NOMO-1 treated with dmso at 0.1 percent for 144 hours (cell line): ENCODE measurements at regions not wholly inside any gene's neighbourhood (a gene's known extent, or its start where the extent isn't known, plus 50 kb on each side); places are given as distances from the start of the nearest gene placed in this dataset.

Experiments
- DNase-seq: peaks from one replicate; lab custom pipeline; 2025; ENCODE audit not compliant: unreplicated experiment; lab: John Stamatoyannopoulos, UW

- DNase-seq = no peak
Observed at GRCh38 chr18:68532328-68532885, 182.5 kb downstream of the TMX3 start.

GRCh38 chr18:68525091-68525490 is 189.8 kb downstream of the TMX3 start:
- DNase-seq = no peak

- no peak for DNase-seq
Observed at GRCh38 chr18:68520406-68521075, 194.4 kb downstream of the TMX3 start.

GRCh38 chr18:68519336-68519735 is 195.6 kb downstream of the TMX3 start:
- no peak for DNase-seq

GRCh38 chr18:68509902-68510301 is 205.0 kb downstream of the TMX3 start:
- no peak for DNase-seq

- DNase-seq = no peak
Observed at GRCh38 chr18:68507781-68508180, 207.1 kb downstream of the TMX3 start.

DNA sequence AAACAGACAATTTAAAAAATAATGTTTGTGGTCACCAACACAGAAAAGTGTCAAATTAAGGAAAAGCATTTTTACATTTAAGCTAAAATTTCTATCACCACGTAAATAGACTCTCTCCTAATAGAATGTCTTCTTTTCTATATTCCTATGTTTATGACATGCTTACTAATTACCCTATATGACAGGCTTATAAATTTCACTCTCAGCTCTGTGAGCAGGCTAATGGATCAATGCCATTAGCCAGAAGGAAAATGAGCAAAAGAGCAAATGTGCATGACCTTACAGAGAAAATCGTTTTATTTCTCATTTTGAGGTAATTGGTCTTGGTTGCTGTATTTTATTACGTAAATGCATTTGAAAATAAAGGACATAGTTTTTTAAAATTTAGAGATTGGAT is 209.7 kb downstream of the TMX3 start:
- no peak for DNase-seq

GRCh38 chr18:68504441-68505177 is 210.3 kb downstream of the TMX3 start:
- DNase-seq = no peak

GRCh38 chr18:68500556-68500955 is 214.4 kb downstream of the TMX3 start:
- no peak for DNase-seq

GRCh38 chr18:68499141-68499540 is 215.8 kb downstream of the TMX3 start:
- no peak for DNase-seq

DNA sequence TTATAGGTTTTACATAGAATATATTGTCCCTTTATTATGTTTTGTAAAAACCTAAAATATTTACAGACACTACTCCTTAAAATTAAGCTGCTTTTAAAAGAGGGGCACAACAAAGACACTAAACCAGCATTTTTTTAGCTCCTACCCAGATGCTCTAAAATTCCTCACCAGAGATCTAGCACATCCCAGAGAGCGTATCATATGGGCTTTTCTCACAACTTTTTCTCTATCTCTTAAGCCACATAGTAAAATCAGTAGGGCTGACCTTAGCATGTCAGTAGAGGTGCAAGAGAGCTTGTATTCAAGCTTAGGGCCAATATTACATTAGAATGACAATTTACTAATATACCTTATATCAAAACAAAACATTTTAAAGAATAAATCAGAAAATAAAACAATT is 216.3 kb downstream of the TMX3 start:
- DNase-seq = no peak

GRCh38 chr18:68498185-68498584 is 216.7 kb downstream of the TMX3 start:
- no peak for DNase-seq

DNA sequence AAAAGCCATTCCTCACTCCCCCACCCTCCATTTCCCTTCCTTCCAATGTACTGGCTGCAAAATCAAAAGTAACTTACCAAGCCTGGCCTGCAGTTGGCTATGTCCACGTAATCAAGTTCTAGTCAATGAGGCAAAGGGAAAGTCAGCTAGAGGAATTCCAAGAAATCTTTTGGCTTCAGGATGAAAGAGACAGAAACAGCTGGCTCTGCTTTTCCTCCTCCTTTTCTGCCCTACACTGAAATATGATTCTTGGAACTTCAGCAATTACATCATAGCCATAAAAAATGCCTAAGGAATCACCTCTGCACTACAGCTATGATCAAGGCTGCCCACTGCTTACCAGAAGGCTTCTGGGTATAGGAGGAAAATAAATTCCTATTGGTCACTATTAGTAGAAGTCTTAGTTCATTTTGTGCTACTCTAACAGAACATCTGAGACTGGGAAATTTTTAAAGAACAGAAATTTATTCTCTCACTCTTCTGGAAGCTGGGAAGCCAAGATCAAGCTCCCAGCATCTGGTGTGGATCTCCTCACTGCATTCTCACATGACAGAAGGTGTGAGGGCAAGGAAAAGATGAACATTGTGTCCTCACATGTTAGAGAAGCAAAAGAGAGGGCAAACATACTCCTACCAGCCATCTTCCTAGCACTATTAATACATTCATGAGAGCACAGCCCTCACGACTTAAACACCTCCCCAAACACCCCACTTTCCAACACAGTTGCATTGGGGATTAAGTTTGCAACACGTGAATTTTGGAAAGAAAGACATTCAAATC is 219.9 kb downstream of the TMX3 start:
- no peak for DNase-seq

- no peak for DNase-seq
Observed at GRCh38 chr18:68489013-68489792, 225.7 kb downstream of the TMX3 start.

DNA sequence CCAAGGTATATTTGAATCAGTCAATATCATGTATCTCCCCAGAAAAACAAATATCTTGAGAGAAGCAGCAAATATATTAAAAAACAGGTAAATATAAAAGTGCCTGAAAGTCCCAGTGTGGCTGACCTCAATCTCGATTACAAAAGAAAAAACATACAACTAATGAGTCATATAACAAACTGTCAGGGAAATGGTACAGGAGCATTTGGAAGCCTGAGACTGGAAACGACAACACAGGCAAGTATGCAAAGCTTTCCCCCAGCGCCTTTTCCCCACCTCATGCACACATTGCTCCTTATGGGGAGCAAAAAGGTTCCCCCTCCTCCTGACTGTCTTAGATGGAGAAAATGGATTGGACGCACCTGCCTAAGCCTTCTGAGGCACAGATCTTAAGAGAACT is 230.7 kb downstream of the TMX3 start:
- no peak for DNase-seq

GRCh38 chr18:68482815-68483214 is 232.1 kb downstream of the TMX3 start:
- DNase-seq = no peak

DNA sequence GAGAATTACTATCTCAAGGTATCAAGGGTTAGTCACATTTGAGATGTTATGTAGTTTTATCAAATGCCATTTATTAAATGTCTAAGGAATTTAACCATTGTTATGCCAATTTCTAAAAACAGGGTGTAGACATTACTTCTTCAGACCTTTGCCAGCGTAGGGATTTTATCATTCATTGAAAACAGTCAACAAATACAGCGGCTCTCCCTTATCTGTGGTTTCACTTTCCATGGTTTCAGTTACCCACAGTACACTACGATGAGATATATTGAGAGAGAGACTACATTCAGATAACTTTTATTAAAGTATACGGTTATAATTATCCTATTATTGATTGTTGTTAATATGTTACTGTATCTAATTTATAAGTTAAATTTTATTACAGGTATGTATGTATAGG is 234.7 kb downstream of the TMX3 start:
- DNase-seq = no peak

GRCh38 chr18:68478246-68478645 is 236.7 kb downstream of the TMX3 start:
- DNase-seq = no peak

GRCh38 chr18:68475883-68476282 is 239.0 kb downstream of the TMX3 start:
- DNase-seq = no peak

DNA sequence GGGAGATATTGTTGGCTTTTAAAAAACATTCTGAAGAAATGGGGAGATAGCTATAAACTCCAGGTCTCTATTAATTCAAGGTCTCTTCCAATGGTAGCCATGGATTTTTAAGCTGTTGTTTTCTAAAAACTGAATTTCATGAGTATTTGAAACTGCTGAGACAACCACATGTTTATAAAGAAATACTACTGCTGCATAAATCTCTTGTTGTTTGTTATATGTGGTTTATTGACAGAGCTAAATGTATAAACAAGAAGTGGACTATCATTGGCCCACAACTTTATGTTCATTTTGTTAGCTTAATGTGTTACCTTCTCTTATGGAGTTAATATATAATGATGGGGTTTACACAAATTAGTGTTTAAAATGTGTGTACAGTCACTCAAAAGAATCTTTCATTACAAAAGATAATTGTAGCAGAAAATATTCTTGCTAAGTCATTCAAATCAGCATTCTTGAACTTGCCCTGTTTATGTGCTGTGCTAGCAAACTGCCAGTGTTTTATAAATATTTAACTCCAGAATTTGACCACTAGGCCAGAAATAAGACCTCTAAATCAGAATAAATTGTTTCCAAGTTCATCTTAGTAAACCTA is 242.1 kb downstream of the TMX3 start:
- no peak for DNase-seq
